ENCODE measurements at regions not wholly inside any gene's neighbourhood (a gene's known extent, or its start where the extent isn't known, plus 50 kb on each side); places are given as distances from the start of the nearest gene placed in this dataset.

- TF ChIP-seq, protein P1, sequence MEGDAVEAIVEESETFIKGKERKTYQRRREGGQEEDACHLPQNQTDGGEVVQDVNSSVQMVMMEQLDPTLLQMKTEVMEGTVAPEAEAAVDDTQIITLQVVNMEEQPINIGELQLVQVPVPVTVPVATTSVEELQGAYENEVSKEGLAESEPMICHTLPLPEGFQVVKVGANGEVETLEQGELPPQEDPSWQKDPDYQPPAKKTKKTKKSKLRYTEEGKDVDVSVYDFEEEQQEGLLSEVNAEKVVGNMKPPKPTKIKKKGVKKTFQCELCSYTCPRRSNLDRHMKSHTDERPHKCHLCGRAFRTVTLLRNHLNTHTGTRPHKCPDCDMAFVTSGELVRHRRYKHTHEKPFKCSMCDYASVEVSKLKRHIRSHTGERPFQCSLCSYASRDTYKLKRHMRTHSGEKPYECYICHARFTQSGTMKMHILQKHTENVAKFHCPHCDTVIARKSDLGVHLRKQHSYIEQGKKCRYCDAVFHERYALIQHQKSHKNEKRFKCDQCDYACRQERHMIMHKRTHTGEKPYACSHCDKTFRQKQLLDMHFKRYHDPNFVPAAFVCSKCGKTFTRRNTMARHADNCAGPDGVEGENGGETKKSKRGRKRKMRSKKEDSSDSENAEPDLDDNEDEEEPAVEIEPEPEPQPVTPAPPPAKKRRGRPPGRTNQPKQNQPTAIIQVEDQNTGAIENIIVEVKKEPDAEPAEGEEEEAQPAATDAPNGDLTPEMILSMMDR (IDR thresholded peaks at IDR 0.05) = no peak
- TF ChIP-seq EP300 (IDR thresholded peaks at IDR 0.05) (no peak), POLR2A (IDR thresholded peaks at IDR 0.05) (no peak), POLR2AphosphoS5 (IDR thresholded peaks at IDR 0.05) (no peak)
- H3K36me3 ChIP-seq = no peaks in the 10 kb centered on the region
- H3K4me3 ChIP-seq = no peak overlapping the region
- DNase-seq = no peak
- intact Hi-C loops (cut with DNase I; ENCODE audit: low total_unique reads) = no loop called here
- H3K4me1 ChIP-seq = no peaks in the 10 kb centered on the region
- WGBS, 5 donors = 92 to 96% (median 92%) methylated on average over 5 of the region's 5 CpGs
- H3K9me3 ChIP-seq = no peaks in the 10 kb centered on the region
- no peak overlapping the region for H3K27ac ChIP-seq
- H3K27me3 ChIP-seq = no peaks in the 10 kb centered on the region
These were observed 617.3 kb upstream of the ID2 start for GRCh38 chr2:8064603-8065002.

GRCh38 chr2:8065191-8065590, 616.7 kb upstream of the ID2 start:
- WGBS, 5 donors = 89 to 100% (median 93%) methylated on average over 1 of the region's 1 CpG
- TF ChIP-seq, protein P1 (IDR thresholded peaks at IDR 0.05) = no peak
- TF ChIP-seq EP300 (IDR thresholded peaks at IDR 0.05) = no peak
- TF ChIP-seq POLR2A (IDR thresholded peaks at IDR 0.05) = no peak
- TF ChIP-seq POLR2AphosphoS5 (IDR thresholded peaks at IDR 0.05) = no peak
- intact Hi-C loops (cut with DNase I; ENCODE audit: low total_unique reads) = no loop called here

GRCh38 chr2:8067784-8068336, 614.0 kb upstream of the ID2 start:
- intact Hi-C loops (cut with DNase I; ENCODE audit: low total_unique reads) = no loop called here
- WGBS, 5 donors = 73 to 86% (median 80%) methylated on average over 12 to 15 of the region's 15 CpGs
- H3K27me3 ChIP-seq = no peaks in the 10 kb centered on the region
- no peaks in the 10 kb centered on the region for H3K4me1 ChIP-seq
- no peaks in the 10 kb centered on the region for H3K9me3 ChIP-seq
- H3K27ac ChIP-seq = no peak overlapping the region
- no peaks in the 10 kb centered on the region for H3K36me3 ChIP-seq
- TF ChIP-seq EP300 (IDR thresholded peaks at IDR 0.05) (no peak), POLR2AphosphoS5 (IDR thresholded peaks at IDR 0.05) (no peak), POLR2A (IDR thresholded peaks at IDR 0.05) (no peak)
- TF ChIP-seq, protein P1 (IDR thresholded peaks at IDR 0.05) = no peak
- DNase-seq = no peak
- H3K4me3 ChIP-seq = no peak overlapping the region

More at GRCh38 chr2:8065191-8065590, 616.7 kb upstream of the ID2 start:
- H3K4me3 ChIP-seq = no peak overlapping the region
- DNase-seq = no peak
- H3K9me3 ChIP-seq = no peaks in the 10 kb centered on the region
- H3K4me1 ChIP-seq = no peaks in the 10 kb centered on the region
- H3K36me3 ChIP-seq = no peaks in the 10 kb centered on the region
- H3K27me3 ChIP-seq = no peaks in the 10 kb centered on the region
- H3K27ac ChIP-seq = no peak overlapping the region

DNA sequence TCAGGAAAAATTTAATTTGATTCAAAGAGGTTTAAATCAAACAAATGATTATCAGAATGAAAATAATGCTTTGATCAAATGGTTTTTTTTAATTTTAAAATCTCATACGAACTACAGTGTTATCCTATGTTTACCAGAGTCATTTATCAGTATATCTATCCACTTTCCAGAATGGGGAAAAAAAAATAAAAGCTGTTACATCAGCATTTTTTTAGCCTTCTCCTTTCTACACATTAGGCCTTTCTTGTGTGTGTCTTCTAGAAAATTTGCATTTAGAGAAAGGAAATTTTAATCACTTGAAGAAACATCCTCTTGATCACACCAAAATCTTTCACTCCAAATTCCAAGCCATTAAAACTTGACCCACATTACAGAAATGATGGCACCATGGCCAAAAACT, 608.9 kb upstream of the ID2 start:
- H3K27ac ChIP-seq = no peak overlapping the region
- no peak overlapping the region for H3K4me3 ChIP-seq
- no peaks in the 10 kb centered on the region for H3K27me3 ChIP-seq
- H3K36me3 ChIP-seq = no peaks in the 10 kb centered on the region
- DNase-seq = no peak
- intact Hi-C loops (cut with DNase I; ENCODE audit: low total_unique reads) = no loop called here
- 22 to 71% (median 38%) methylated on average over 1 of the region's 1 CpG for WGBS, 5 donors
- peaks cover 0 to 4% (median 0%) of the 10 kb centered on the region in 4 donors for H3K9me3 ChIP-seq
- TF ChIP-seq POLR2A (IDR thresholded peaks at IDR 0.05) = no peak
- no peak for TF ChIP-seq EP300 (IDR thresholded peaks at IDR 0.05)
- no peak for TF ChIP-seq POLR2AphosphoS5 (IDR thresholded peaks at IDR 0.05)
- TF ChIP-seq, protein P1 (IDR thresholded peaks at IDR 0.05) = no peak
- H3K4me1 ChIP-seq = no peaks in the 10 kb centered on the region
